ENCODE measurements at regions not wholly inside any gene's neighbourhood (a gene's known extent, or its start where the extent isn't known, plus 50 kb on each side); places are given as distances from the start of the nearest gene placed in this dataset.
"Not testable (repeated sequence)": the region's sequence is repeated elsewhere in the genome, so short reads cannot be mapped to it uniquely, and the experiment has no call there.

DNA sequence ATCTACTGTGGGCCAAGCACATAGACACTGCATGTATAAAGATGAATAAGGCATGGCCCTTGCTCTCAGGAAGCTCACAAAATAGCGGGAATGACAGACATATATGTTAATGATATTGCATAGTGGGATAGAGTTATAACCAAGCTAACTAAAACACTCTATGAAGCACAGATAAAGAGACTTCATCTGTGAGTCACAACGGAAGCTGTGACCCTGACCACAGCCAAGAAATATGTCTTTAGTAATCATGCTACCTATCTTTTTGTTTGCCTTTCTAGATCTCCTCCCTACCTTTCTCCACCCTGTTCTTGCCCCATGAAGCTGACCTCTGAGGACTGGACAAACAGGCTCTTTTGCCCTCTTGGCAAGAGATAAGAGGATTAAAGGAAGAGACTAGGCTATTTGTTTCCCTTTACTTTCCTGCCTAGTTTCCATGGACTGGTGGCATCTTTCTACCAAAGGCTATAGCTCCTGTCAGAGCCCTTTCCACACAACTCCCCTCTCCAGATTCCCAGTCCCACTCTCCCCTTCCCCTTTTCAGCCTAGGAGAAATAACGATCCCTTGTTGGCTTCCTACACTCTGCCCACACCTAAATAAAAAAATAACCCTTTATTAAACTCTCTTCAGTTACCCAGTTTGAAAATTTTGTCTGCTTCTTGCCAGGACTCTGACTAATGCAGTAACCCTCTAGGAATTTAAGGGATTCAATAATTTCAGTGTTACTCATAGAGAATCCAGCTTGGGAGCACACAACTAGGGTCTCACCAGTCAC, 504.9 kb upstream of the MARCKS start:
- peak; percentile 90 for DNase-seq (ENCODE audit: low read depth)

DNA sequence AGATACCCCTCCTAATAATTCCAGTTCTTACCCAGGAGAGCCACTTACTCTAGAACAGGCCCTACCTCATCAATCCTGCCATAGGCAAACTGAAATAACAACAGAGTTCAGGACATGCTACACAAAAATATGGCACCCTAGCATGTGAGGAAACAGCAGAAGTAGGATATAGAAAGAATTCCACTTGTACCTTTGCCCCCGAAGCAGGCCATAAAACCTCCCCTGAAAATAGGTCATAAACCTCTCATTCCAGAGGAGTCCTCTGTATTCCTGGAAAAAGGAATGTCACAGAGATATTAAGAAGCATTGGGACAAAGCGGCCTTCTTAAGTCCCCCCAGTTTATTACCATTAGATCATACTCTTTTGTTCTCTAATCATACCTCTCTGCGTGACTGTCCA, 504.3 kb upstream of the MARCKS start:
- DNase-seq (ENCODE audit: low read depth), result no peak

DNA sequence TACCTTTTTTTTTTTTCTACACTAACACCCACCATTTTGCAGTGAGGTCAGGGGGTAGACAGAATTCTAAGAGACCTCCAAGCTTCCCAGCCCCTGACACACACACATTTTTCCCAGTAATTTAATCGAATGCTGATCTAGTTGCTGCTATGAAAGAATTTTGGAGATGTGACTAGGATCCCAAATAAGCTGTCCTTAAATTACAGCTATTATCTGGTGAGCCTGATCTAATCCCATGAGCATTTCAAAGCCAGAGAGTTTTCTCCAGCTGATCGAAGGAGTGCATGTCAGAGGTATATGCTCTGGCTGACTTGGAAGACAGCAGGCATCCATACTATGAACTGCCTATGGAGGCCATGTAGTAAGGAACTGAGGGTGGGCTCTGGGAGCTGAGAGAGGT, 503.8 kb upstream of the MARCKS start:
- no peak for DNase-seq (ENCODE audit: low read depth)

DNA sequence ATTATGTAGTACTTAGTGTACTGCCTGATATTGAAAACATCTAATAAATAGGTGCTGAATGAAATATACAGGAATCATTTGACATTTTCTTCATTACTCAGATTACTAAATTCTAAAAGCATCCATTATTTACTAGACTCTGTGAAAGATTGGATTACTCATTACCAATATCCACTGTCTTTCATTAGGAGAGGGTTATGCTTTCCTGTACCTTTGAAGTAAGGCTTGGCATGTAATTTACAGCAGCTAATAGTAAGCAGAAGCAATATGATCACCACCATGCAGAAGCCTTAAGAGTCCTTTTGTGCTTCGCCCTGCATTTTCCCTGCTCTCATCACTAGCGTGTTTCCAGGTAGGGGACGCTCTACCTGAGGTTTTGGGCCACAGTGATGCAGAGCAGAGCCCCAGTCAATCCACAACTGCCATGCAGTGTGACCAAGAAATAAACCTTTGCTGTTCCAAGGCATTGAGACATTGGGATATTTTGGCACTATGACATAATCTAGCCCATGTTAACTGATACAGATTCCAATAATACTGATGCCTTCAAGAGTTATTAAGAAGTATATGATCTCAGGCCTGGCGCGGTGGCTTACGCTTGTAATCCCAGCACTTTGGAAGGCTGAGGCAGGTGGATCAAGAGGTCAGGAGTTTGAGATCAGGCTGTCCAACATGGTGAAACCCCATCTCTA, 502.8 kb upstream of the MARCKS start:
- DNase-seq (ENCODE audit: low read depth), result no peak

DNA sequence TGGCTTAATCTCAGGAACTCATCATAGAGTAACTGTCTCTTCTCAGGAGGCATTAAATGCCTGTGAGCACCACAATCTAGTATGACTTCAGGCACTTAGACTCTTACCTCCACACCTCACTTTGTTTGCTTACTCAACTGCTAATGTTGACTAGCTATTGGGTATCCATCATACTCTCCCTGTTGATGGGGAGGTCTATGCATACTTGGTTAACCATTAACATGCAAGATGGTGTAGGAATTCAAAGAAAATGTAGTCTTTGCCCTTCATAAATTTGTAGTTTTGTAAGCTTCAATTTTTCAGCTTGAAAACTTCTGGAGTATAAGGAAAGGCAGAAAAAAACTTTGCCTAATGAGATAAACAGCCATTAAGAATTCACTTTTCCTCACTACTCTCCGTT, 501.0 kb upstream of the MARCKS start:
- no peak for DNase-seq (ENCODE audit: low read depth)

DNA sequence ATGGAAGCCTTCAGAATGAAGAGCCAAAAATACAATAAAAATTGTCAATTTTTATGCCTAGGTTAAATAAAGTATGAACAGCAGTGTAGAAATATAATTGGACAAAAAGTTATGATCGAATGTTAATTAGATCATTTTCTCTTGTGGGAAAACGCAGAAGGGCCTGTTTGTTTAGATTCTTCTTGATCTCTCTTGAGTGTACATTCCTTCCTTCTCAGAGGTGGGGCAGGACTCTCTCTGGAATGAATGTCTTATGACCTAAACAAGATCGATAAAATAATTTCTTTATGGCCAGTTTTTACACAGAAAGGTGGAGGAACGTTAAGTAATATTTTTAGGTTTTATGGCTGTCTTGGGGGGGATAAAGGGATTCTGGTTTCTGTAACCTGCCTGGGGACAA, 500.1 kb upstream of the MARCKS start:
- no peak for DNase-seq (ENCODE audit: low read depth)

DNA sequence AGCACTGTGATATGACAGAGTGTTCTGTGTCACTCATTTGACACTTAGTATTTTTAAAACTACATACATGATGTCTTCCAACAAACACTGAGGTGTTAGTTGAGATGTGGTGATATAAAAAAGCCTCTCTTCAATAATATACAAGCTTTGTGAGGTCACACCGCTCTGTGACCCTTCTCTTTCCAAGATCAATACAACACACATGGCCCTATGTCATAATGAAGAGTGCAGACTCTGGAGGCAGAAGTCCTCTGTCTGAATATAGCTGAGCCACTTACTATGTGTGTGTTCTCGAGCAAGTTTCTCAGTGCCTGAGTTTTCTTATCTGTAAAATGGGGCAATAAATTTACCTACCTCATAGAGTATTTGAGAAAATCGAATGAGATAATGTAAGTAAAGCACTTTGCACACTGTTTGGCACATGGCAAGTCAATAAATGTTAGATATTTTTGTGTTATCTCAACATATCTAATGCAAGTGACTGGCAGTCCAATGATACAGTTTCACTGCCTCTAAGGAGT, 499.0 kb upstream of the MARCKS start:
- DNase-seq (ENCODE audit: low read depth), result no peak

DNA sequence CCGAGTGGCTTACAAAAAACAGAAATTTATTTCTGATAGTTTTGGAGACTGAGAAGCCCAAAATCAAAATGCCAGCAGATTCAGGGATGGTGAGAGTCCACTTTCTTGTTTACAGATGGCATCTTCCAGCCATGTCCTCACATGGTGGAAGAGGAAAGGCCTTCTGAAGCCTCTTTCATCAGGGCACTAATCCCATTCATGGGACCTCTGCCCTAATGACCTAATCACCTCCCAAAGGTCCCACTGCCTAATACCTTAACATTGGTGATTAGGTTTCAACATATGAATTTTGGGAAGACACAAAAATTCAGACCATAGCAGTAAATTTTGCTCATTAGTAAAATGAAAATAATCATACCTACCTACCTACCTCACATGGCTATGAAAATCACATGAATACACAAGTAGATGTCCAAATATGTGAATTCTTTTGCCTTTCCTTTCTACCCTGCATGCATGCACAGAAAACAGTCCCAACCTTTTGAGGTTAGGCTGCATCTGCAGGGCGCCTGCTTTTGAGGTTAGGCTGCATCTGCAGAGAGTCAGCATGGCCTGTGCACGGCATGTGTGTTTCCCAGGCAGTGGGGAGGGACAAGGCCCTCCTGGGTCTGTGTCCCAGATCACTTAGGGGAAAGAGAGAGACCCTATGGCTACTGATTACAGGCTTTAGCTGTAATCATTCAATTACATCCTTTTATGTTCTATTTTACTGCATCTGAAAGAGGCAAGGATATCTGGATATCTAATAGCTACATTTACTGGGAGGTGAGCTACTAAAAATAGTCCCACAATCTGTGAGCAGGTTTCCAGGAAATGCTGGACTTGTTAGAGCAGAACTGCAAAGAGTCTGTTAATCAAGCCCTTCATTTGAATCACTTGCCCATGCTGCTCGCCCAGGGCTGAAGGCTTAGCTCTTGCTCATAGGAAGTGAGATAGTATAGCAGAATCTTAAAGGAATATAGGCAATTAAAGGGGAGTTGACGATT, 497.7 kb upstream of the MARCKS start:
- DNase-seq (ENCODE audit: low read depth), result no peak

DNA sequence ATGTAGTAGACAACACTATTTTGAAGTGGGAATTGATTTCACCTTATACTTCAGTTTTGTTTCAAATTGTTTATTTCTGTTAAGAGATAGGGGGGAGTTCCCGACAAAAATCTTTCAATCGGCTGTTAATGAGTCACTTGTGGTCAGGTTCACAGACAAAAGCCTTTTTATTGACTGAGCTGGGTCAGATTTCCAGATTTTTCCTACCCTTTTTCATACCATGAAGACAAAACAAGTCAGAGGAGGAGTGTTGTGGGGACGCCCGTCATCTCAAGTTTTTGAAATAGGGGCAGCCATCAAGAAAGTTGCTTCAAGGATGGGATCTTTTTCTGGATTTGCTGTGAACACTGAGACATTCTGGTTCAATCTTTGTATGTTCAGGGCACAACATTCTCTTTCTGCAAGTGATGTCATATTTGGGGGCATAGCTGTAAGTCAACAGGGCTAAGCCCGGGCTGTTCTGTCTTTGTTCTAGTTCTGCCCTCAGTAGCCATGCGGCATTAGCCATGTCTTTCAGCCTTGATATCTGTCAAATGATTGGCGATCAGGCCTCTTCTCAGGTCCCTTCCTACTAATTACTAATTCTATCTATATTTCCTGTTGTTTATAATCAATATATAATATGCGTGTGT, 496.0 kb upstream of the MARCKS start:
- DNase-seq (ENCODE audit: low read depth), result peak; percentile 85

DNA sequence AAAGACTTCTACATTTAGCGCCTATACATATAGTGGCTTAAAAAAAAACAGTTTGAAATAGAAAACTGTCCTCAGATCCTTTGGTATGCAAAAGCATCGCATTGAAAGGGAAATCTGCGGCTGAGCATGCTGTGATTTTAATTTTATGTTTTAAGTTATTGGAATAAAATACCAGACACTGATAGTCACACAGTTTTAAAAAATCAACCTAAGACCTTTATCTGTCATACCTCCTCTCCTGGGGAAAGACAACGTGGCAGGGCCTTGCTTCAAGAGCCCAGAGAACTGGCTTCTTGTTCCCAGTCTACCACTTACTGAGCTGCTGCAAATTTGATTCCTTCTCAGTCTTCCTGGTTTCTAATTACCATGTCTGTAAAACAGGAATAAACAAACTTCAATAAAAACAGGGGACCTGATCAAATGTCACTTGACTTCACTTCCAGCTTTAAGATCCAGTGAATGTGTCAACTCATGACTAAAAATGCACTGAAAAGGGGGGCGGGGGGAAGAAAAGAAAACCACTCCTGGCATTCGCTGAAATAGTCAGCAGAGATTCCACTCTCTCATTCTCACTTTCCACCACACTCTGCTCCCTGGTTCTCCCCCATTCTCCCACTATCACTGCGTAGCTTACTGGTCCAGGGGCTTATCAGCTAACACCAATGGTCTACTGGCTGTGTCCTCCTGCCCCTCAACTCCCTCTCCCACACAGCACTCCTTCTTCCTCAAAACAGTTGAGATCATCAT, 494.7 kb upstream of the MARCKS start:
- no peak for DNase-seq (ENCODE audit: low read depth)

DNA sequence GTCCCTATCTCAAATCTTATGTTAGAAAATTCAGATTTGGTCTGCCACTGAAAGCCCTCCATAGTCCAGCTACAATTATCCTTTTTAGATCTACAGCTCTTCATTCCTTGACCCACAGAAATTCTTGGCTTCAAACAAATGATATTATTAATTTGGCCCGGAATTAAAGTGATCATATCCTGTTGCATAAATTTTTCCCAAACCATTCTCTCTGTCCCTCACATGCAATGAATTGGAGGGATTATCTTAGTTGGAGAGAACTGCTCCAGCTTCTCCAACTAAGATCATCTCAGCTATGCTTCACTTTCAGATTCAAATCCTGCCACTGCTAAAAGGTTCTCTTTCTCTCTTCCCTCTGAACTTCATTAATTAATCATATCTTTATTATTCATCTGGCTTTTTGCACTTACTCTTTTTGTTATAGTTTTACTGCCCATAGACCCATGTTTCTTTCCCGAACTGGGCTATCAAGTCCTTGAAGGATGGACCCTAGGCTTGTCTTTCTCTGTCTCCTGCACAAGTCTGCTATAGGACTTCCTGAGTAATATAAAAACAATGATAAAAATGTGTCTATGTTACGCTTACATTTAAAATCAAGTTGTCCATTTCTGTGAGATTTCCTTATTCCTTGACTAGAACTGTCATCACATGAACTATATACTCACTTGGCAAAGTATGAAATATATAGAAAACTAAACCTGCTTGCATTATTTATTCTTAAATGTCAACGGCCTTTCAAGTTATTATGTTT, 493.9 kb upstream of the MARCKS start:
- DNase-seq (ENCODE audit: low read depth), result no peak

DNA sequence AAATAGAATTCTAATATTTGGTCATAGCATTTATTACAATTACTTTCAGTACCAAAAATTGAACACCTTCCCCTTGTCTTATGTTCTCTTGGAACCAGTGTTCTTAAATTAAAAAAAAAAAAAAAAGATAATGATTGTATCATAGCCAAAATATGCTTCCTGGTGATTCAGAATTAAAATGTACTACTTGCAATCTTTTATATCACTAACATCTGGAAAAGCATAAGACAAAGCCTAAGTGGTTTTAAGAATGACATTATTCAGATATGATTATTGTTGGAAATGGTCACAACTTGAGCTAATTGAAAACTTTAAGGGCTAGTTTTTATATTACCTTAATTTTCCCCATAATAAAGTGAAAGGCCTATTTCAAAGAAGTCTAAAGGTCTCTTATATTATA, 493.3 kb upstream of the MARCKS start:
- DNase-seq (ENCODE audit: low read depth), result peak; percentile 55

DNA sequence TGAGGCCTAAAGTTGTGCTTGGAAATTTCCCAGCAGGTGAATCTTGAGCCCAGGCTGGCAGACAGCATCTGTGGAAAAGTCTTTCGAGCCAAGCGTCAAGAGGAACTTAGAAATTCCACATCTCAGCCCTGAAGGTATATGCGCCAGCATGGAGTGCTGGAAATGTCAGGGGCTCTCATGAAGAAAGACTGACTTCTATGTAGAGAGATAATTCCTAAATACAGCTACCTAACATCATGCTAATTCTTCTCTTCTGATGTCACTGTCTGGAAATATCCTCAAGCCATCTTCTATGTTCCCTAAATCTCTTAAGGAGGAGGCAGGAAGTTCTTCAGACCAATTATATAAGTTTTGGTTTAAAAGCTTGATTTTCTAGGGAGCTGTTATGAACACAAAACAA, 492.4 kb upstream of the MARCKS start:
- DNase-seq (ENCODE audit: low read depth), result no peak

DNA sequence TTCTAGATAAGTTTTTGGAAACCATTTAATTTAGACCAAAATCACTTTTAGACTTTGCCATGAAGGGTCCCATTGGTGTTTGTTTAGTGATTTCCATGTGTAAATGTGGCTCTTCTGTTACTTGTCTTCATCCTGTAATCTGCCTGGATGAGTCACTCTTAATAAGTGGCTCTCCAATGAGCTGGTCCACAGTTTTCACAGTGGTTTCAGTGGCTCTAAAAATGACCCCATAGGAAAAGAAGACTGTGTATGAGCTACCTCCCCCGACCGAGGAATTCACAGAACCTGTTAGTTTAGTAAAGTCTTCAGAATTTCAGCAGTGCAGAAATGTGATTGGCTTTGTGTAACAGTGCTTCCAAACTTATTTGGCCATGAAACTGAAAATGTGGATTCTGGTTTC, 492.0 kb upstream of the MARCKS start:
- no peak for DNase-seq (ENCODE audit: low read depth)

DNA sequence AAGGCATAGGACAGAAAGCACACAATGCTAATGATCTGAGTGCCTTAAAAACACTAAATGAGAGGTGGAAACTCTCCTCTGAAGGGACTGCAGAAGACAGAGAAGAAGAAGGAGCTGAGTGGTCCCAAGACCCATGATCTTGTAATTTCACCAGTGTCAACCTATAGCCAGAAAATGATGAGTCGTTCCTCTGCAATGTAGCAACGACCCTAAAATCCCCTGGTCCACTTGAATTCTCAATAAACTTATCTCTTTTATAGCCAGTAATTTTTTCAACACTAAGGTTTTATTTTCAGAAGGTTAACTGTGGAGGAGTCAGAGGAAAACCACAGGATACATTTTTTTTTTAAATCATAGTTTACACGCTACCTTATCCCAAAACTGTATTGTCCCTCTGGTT, 490.6 kb upstream of the MARCKS start:
- no peak for DNase-seq (ENCODE audit: low read depth)

DNA sequence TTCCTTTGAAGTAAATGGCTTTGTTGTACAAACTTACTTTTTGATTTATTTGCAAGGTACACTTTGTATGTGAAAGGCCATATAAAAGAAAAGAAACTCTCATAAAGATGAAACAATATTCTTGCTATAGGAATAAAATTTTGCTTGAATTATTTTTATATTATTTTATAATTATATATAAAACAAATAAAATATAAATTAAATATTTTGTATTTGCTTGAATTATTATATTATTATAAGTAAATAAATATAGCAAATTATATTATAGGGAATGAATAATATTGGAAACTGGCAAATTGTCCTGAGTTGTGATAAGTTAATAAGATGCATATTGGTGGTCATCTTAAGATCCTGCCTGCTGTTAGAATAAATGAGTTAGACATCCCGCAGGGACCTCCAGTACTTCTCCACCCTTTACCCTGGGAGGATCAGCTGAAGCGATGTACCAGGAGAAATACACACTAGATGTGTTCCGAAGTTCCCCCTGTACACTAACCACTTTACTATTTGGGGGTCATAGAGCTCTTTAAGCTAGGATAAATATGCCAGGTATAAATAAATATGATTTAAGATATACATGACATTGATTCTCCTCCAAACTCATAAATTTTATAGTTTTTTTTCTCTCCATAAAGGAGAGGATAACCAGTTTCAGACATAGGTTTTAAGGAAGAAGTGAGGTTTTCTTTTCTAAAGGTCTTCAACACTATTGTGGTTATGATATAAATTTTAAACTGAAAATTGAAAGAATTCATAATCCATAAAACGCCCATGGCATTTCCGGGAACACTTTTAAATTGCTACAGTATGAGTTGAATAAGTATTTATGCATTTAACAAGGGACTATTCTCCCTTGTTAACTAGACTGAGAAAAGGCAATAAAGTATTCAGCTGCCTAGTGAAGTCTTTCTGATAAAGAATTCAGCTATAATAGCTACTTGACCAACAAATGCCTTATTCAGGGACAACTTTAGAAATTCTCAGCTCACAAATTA, 486.3 kb upstream of the MARCKS start:
- DNase-seq (ENCODE audit: low read depth), result no peak

DNA sequence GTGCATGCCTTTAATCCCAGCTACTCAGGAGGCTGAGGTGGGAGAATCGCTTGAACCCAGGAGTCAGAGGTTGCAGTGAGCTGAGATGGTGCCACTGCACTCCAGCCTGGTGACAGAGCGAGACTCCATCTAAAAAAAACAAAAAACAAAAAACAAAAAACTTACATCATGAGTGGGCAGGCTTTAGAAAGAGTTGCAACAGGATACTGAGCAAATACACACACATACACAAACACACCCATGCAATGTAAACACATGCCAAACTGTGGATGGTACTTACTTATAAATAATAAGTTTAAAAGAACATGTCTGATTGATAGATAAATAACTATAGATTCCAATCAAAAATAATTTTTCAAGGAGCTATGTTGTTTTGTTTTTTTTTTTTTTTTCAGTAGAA, 481.7 kb upstream of the MARCKS start:
- not testable (repeated sequence) for DNase-seq (ENCODE audit: low read depth)

DNA sequence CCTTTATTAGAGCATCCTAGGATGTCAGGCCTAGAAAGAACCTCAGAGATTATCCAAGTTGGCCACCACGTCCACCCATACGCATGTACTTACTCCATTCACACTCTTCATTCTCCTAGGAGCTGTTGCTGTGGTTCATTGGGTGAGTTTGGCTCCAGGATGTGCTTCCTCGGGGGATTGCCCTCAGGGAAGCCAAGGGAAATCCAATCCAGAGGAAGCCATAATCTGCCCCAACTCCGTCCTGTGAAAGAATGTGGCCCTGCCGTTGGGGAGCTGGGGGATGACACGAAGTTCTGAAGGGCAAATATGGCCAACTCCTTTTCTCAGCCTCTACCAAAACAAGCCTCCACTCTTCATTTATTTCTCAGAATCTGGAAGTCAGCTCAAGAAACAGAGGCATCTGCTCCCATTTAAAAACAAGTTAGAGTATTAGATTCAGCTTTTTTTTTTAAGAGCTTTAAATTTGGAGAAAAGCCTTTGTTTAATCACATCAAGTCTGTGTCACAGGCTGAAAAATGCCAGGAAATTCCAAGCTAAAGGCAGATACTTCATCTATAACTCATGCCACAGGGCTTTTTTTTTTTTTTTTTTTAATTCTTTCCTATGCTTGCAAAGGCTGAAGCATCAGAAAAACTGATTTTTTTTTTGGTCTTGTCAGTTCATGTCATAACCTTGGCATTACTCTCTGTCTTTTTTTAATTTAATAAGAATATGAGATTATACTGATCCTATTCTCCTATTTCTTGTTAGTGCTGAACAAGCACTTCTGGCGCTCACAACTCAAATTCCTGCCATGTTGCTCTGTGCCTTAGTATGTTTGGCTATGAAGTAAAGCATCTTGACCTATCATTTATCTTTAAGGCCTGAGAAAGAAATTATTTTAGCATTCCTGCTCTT, 480.9 kb upstream of the MARCKS start:
- peak; percentile 81 for DNase-seq (ENCODE audit: low read depth)

All from HS-5 (cell line).